ENCODE measurements at regions not wholly inside any gene's neighbourhood (a gene's known extent, or its start where the extent isn't known, plus 50 kb on each side); places are given as distances from the start of the nearest gene placed in this dataset.

DNA sequence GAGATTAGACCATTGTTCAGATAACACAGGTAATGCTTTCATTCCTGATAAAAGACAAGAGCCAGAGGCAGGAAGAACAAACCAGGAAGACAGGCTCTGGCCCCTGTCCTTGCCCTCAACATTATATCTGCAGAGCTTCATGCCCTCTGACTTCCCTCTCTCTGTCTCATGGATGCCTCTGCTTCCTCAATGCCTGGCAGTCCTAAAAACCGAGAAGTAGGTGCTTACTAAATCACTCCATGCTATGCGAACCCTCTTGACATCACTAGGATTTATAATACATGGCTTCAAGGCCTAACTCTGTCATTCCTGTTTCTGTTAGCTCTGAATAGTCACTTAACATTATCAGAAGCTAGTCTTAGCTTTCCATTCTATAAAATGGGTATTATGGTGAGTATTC lies 117.8 kb downstream of the TLR4 start:
- DNase-seq (ENCODE audit: low read depth) = no peak
- no peak for TF ChIP-seq CTCF (IDR thresholded peaks at IDR 0.05; ENCODE audit: low read depth, low read length, missing control alignments)
- no peak overlapping the region for H3K4me3 ChIP-seq (ENCODE audit: low read depth, low read length)

DNA sequence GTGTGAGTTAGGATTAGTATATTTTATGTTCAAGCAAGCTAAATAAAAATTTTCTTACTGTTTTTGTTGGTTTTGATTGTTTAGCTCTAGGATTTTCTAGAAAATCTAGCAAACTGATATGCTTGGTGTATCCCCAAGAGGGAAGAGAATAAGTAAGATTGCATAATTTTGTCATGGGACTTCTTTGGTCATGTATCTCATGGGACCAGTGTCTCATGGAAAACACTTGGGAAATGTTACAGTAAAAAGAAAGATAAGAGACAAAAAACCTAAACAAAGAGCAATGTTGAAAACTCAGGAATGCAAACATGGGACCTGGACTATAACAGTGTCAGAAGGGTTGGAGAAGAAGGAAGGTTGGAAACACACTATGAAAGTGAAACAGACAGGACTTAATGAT lies 119.4 kb downstream of the TLR4 start:
- H3K4me3 ChIP-seq (ENCODE audit: low read depth, low read length) = no peak overlapping the region
- TF ChIP-seq CTCF (IDR thresholded peaks at IDR 0.05; ENCODE audit: low read depth, low read length, missing control alignments) = no peak

DNA sequence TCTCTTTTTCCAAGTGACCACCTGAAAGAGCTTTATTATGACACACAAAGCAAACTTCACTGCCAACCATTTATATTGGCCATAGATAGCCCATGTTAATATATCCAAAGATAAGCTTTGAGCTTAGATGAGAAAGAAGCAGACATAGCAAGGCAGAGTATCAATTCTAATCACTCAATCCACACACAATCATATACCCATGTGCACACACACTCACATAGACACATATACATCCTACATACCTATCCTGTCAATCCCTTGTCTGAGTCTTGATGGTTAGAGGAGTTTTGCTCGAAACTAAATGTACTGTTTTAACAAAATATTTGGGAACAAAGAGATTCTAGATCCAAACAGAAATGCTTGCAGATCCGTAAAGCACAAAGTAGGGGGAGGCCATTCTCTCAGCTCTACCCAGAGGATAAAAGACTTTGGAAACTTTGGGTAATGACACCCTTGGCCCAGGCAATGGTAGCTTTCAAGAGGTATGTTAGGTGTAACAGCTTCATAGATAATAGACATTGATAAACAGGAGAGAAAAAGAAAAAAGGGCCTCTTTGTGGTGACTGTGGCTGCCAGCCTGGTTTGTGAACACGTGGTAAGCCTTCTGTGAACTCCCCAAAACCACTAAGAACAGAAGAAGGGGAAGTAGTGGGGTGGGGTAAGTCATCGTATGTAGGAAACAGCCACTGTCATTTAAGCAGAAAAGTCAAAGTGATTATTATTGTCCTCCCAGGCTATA lies 121.6 kb downstream of the TLR4 start:
- no peak for TF ChIP-seq CTCF (IDR thresholded peaks at IDR 0.05; ENCODE audit: low read depth, low read length, missing control alignments)
- H3K4me3 ChIP-seq (ENCODE audit: low read depth, low read length) = no peak overlapping the region
- peak; percentile 21 for DNase-seq (ENCODE audit: low read depth)

More for the DNA sequence above, 119.4 kb downstream of the TLR4 start:
- no peak for DNase-seq (ENCODE audit: low read depth)

- no peak for DNase-seq (ENCODE audit: low read depth)
- TF ChIP-seq CTCF (IDR thresholded peaks at IDR 0.05; ENCODE audit: low read depth, low read length, missing control alignments) = no peak
Observed at GRCh38 chr9:117826837-117827236, 122.6 kb downstream of the TLR4 start.

DNA sequence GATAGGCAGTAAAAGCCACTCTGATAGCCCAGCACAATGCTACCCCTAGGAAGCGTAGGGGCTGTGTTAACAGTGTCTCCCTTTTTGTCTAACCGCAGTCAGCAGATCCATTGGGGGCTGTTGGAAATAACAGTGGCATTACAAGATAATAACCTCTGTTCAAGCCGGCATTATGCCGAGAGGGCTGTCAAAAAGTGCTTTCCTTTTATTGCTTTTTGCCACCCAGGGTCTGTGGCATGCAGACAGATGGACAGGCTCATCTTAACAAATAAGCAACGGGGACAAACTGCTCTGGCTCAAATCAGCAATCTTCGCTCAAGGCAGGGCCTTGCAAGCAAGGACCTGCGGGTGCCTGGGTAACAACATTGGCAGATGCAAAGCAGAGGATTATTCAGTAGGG lies 123.3 kb downstream of the TLR4 start:
- DNase-seq (ENCODE audit: low read depth) = no peak
- no peak for TF ChIP-seq CTCF (IDR thresholded peaks at IDR 0.05; ENCODE audit: low read depth, low read length, missing control alignments)

More at GRCh38 chr9:117826837-117827236, 122.6 kb downstream of the TLR4 start:
- no peak overlapping the region for H3K4me3 ChIP-seq (ENCODE audit: low read depth, low read length)

GRCh38 chr9:117828466-117828865 lies 124.3 kb downstream of the TLR4 start:
- no peak overlapping the region for H3K4me3 ChIP-seq (ENCODE audit: low read depth, low read length)
- no peak for DNase-seq (ENCODE audit: low read depth)
- TF ChIP-seq CTCF (IDR thresholded peaks at IDR 0.05; ENCODE audit: low read depth, low read length, missing control alignments) = no peak

More for the DNA sequence above, 123.3 kb downstream of the TLR4 start:
- no peak overlapping the region for H3K4me3 ChIP-seq (ENCODE audit: low read depth, low read length)

DNA sequence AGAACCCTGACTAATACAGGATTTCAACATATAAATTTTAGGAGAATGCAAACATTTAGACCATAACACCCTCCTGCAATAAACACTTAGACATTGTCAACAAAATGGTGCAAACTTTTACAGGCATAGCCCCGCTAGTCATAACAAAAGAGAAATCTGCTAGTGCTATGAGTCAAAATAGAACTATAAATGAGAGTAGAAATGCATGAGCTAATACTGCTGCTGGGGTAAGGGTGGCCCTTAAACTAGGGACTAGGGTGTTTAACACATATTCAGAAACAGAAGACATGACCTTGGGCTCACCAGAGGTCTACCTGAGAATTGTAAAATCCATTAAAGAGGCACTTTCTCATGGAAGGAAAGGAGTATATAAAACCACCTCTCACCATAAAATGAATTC lies 131.6 kb downstream of the TLR4 start:
- no peak for TF ChIP-seq CTCF (IDR thresholded peaks at IDR 0.05; ENCODE audit: low read depth, low read length, missing control alignments)
- DNase-seq (ENCODE audit: low read depth) = no peak
- no peak overlapping the region for H3K4me3 ChIP-seq (ENCODE audit: low read depth, low read length)
